Sigmoid colon (tissue), 6 donors: ENCODE measurements at regions not wholly inside any gene's neighbourhood (a gene's known extent, or its start where the extent isn't known, plus 50 kb on each side); places are given as distances from the start of the nearest gene placed in this dataset.

Experiments
- DNase-seq: peaks from one replicate; pipeline ENCODE4 v3.0.0-alpha.2; 2019
- H3K27ac ChIP-seq, 4 donors: fragments of 200-600 bp; sonication (generic); one replicate each; pipeline ENCODE4 v1.5.1; 2016 to 2019; ENCODE audit warnings: mild to moderate bottlenecking in 1 of 4
- H3K27me3 ChIP-seq, 3 donors: fragments of 200-600 bp; sonication (generic); one replicate each; pipeline ENCODE4 v1.5.1; 2019; ENCODE audit warnings: mild to moderate bottlenecking in 1 of 3
- H3K36me3 ChIP-seq, 4 donors: fragments of 200-600 bp; sonication (generic); one replicate each; pipeline ENCODE4 v1.5.1; 2016 to 2019
- H3K4me1 ChIP-seq, 4 donors: fragments of 200-600 bp; sonication (generic); one replicate each; pipeline ENCODE4 v1.5.1; 2017 to 2019
- H3K4me3 ChIP-seq, 4 donors: fragments of 200-600 bp; sonication (generic); one replicate each; pipeline ENCODE4 v1.5.1; 2017 to 2019; ENCODE audit warnings: mild to moderate bottlenecking in 2 of 4, moderate library complexity in 1 of 4
- H3K9me3 ChIP-seq, 4 donors: fragments of 200-600 bp in 3 of 4; sonication (generic) in 3 of 4; one replicate each; pipeline versions ENCODE4 v1.5.1 to v1.6.1; 2013 to 2019
- CTCF ChIP-seq, 4 experiments: fragments of 450-650 bp in 3 of 4; fragments of 200-600 bp in 1 of 4; IDR thresholded peaks; one replicate each; pipeline ENCODE4 v1.5.1; 2016 to 2019; ENCODE audit warnings: antibody characterized with exemption in 4 of 4, mild to moderate bottlenecking in 3 of 4, moderate library complexity in 2 of 4
- EP300 ChIP-seq, 4 donors: sonication (generic); formaldehyde crosslinking; IDR thresholded peaks; one replicate each; pipeline ENCODE4 v1.6.1; 2017; ENCODE audit warnings: antibody characterized with exemption in 4 of 4
- POLR2A ChIP-seq, 2 donors: fragments of 450-650 bp; IDR thresholded peaks; one replicate each; pipeline ENCODE4 v1.6.1; 2016; ENCODE audit warnings: antibody characterized with exemption in 2 of 2, mild to moderate bottlenecking in 2 of 2, moderate library complexity in 2 of 2
- POLR2AphosphoS5 ChIP-seq, 4 donors: sonication (generic); formaldehyde crosslinking; IDR thresholded peaks; one replicate each; pipeline ENCODE4 v1.6.1; 2017; ENCODE audit warnings: antibody characterized with exemption in 4 of 4
- WGBS, 2 donors: extraction: QIAGEN DNeasy Blood & Tissue Kit; methylation state at CpG; one replicate each; pipeline ENCODE4 v1.1.7; 2013; 5-methylcytosine and 5-hydroxymethylcytosine counted together
- intact Hi-C: fragments of 100-400 bp; cut with DNase I; formaldehyde crosslinking; loops from one replicate; pipeline ENCODE4 v1.15.1; 2023
- donor health status: healthy with polysubstance abuse.
- donor health status: healthy.

GRCh38 chr16:86638642-86639041 is 60.3 kb downstream of the FOXL1 start:
- Histone ChIP-seq H3K9me3 (no peaks in the 10 kb centered on the region), H3K4me3 (no peak overlapping the region), H3K27ac (no peak overlapping the region), H3K4me1 (no peaks in the 10 kb centered on the region), H3K36me3 (no peaks in the 10 kb centered on the region), H3K27me3 (peaks cover 0 to 14% (median 0%) of the 10 kb centered on the region in 3 donors)
- WGBS, 2 donors, result 72 to 83% methylated on average over 10 of the region's 10 CpGs
- no peak for DNase-seq
- TF ChIP-seq POLR2A (IDR thresholded peaks at IDR 0.05) (no peak), CTCF (IDR thresholded peaks at IDR 0.05) (no peak), POLR2AphosphoS5 (IDR thresholded peaks at IDR 0.05) (no peak)
- intact Hi-C loops, result no loop called here

GRCh38 chr16:86639354-86639753 is 61.0 kb downstream of the FOXL1 start:
- intact Hi-C loops, result no loop called here
- no peak overlapping the region for H3K27ac ChIP-seq
- H3K4me1 ChIP-seq, result no peaks in the 10 kb centered on the region
- DNase-seq, result no peak
- no peaks in the 10 kb centered on the region for H3K9me3 ChIP-seq
- H3K27me3 ChIP-seq, result peaks cover 0 to 14% (median 0%) of the 10 kb centered on the region in 3 donors
- H3K4me3 ChIP-seq, result no peak overlapping the region
- no peaks in the 10 kb centered on the region for H3K36me3 ChIP-seq
- WGBS, 2 donors, result 86 to 91% methylated on average over 12 of the region's 12 CpGs
- TF ChIP-seq EP300 (IDR thresholded peaks at IDR 0.05) (no peak), POLR2AphosphoS5 (IDR thresholded peaks at IDR 0.05) (no peak), CTCF (IDR thresholded peaks at IDR 0.05) (no peak), POLR2A (IDR thresholded peaks at IDR 0.05) (no peak)

GRCh38 chr16:86640265-86640843 is 62.0 kb downstream of the FOXL1 start:
- TF ChIP-seq POLR2AphosphoS5 (IDR thresholded peaks at IDR 0.05) (no peak), EP300 (IDR thresholded peaks at IDR 0.05) (no peak), POLR2A (IDR thresholded peaks at IDR 0.05) (no peak), CTCF (IDR thresholded peaks at IDR 0.05) (no peak)
- Histone ChIP-seq H3K27ac (no peak overlapping the region), H3K36me3 (no peaks in the 10 kb centered on the region), H3K4me1 (no peaks in the 10 kb centered on the region), H3K4me3 (no peak overlapping the region), H3K27me3 (peaks cover 0 to 14% (median 0%) of the 10 kb centered on the region in 3 donors), H3K9me3 (no peaks in the 10 kb centered on the region)
- DNase-seq, result no peak
- intact Hi-C loops, result no loop called here
- WGBS, 2 donors, result 65 to 82% methylated on average over 13 of the region's 13 CpGs

DNA sequence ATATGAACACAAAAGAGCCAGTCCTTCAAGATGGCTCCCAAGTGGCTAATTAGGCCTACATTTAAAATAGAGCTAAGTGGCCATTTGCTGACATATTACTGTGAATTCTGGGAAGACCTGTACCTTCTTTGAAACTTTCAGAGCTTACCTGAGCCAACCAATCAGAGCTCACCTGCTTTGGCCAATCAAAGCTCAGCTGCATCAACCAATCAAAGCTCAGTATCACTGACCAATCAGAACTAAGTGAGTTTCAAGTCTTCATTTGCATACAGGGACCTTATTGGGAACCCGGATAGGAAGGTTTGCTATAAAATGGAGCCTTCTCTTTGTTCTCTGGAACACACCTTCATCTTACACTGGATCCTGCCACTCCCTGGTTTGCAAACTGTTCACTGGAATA is 63.7 kb downstream of the FOXL1 start:
- Histone ChIP-seq H3K4me1 (no peaks in the 10 kb centered on the region), H3K27ac (no peak overlapping the region), H3K36me3 (no peaks in the 10 kb centered on the region), H3K4me3 (no peak overlapping the region), H3K27me3 (peaks cover 0 to 14% (median 0%) of the 10 kb centered on the region in 3 donors), H3K9me3 (peaks cover 0 to 1% (median 0%) of the 10 kb centered on the region in 4 donors)
- no peak for DNase-seq
- intact Hi-C loops, result no loop called here
- 58 to 86% methylated on average over 1 of the region's 1 CpG for WGBS, 2 donors
- TF ChIP-seq POLR2A (IDR thresholded peaks at IDR 0.05), result no peak
- no peak for TF ChIP-seq POLR2AphosphoS5 (IDR thresholded peaks at IDR 0.05)
- no peak for TF ChIP-seq EP300 (IDR thresholded peaks at IDR 0.05)
- TF ChIP-seq CTCF (IDR thresholded peaks at IDR 0.05), result no peak

GRCh38 chr16:86643671-86644070 is 65.3 kb downstream of the FOXL1 start:
- no peak for TF ChIP-seq EP300 (IDR thresholded peaks at IDR 0.05)
- no peak for TF ChIP-seq POLR2AphosphoS5 (IDR thresholded peaks at IDR 0.05)
- Histone ChIP-seq H3K4me1 (no peaks in the 10 kb centered on the region), H3K9me3 (peaks cover 0 to 12% (median 0%) of the 10 kb centered on the region in 4 donors), H3K36me3 (no peaks in the 10 kb centered on the region), H3K27me3 (peaks cover 0 to 14% (median 0%) of the 10 kb centered on the region in 3 donors), H3K27ac (no peak overlapping the region), H3K4me3 (no peak overlapping the region)
- intact Hi-C loops, result no loop called here
- no peak for DNase-seq
- WGBS, 2 donors, result 68 to 78% methylated on average over 6 of the region's 6 CpGs
